ENCODE measurements at regions not wholly inside any gene's neighbourhood (a gene's known extent, or its start where the extent isn't known, plus 50 kb on each side); places are given as distances from the start of the nearest gene placed in this dataset.

- no peak for DNase-seq
Observed at GRCh38 chr2:221145396-221145795, 426.7 kb downstream of the EPHA4 start.

- DNase-seq: no peak
Observed at GRCh38 chr2:221153226-221153625, 418.9 kb downstream of the EPHA4 start.

DNA sequence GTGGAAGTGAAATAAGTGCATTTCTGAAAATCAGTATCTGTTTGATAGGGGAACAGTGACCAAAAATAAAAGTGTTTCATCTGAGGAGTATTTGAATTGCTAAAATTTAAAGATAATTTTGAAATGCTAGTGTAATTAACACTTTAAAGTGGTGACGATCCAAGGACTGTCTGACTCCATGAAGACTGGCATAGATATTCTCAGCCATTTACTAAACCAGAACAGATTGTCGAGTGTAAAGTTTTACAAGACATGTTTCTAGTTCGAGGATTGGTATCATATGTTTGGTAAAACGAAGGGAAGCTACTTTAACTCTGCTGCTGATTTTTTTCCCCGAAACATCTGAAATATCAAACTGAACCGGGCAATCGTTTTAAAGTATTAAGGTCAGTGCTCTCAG, 417.9 kb downstream of the EPHA4 start:
- no peak for DNase-seq

DNA sequence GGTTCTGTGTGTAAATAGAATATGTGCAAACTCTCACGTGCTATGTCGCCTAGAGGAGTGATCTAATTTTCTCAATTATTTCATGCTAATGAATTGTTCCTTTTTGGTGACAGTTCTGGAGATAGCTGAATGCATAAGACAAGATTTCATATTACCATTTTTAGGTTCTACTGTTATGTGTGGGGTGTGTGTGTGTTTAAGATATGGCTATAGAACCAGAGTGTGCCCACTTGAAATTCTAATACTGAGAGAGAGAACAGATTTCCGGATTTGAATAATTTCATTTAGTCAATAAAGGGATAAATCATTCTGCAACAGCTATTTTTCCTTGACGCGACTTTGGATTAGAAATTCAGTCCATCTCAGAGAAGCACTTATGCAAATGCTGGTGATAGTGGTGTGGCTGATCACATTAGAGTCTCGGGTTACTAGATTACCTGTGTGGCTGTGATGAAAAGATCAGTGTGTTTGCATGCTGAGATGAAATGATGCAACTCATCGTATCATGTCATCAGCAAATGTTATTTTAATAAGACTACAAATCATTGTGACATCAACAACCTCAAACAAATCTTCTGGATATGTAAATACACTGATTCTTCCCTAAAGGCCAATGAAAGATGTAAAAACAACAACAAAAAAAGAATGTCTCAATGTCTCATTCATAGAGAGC, 415.9 kb downstream of the EPHA4 start:
- DNase-seq: no peak

DNA sequence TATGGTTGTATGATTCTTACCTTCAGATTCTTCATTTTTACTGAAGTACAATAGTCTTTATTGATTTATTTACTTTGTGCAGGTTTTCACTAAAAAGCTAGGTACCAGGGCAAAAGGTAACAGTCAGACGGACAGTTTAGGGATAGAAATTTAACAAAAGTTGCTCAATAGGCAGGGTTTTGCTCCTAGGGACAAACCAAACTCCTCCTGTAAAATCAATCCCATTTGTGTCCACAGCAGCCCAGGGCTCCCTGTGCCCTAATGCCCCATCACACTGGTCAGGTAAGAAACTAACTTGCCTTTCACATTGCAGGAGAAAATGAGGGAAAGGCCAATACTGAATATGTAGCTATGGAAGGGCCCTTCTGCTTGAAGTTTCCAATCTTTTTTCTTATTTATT, 410.9 kb downstream of the EPHA4 start:
- no peak for DNase-seq

DNA sequence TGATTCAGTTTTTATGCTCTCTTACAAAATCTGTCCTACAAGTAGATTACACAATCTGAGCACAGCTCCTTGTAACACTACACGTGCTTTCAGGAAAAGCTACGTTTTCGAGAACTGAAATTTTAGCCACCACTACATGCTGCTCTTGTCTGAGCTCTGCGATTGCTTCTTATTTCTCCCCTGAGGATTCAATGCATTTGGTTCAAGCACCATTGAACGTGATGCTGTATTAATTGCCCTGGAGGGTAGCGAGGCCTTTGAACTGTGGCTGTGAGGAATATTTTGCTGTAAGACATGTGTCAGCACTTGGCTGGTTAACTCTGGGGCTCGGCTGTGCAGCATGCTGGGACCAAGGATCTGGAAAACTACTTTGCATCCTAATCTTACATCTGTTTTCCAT, 405.8 kb downstream of the EPHA4 start:
- no peak for DNase-seq

DNA sequence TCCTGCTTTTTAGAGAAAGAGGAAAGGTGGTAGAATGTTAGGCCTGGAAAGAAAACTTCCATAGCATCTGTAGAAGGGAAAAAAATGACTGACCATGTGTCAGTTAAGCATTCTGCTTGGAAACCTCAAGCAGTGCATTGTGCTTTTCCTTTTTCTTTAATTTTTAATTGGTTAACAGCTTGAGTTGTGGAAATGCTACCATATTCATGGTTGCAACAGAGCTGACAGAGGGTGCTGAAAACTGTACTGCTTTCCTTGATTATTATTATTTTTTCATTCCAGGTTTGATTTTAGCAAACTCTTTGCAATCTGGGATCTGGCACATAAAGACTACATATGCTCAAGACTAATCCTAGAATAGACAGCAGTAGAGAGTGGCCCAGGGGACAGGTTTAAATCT, 404.5 kb downstream of the EPHA4 start:
- no peak for DNase-seq

- no peak for DNase-seq
Observed at GRCh38 chr2:221169724-221170123, 402.4 kb downstream of the EPHA4 start.

DNA sequence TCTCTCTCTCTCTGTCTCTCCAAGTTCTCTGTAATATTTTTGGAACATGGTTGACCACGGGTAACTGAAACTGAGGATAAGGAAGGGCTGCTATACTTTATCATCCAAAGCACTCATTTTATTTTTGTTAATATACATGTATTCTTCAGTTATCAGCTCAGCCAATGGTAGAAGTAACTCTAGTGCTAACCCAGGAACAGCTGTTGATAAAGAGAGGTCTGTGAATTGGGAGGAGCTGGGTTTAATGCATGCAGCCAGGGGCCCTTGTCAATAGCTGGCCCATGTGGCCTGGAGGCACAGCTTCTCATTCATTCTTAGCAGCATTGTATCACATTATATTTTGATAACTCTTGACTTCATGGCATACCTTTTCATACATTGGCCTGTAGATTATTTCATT, 401.6 kb downstream of the EPHA4 start:
- no peak for DNase-seq

DNA sequence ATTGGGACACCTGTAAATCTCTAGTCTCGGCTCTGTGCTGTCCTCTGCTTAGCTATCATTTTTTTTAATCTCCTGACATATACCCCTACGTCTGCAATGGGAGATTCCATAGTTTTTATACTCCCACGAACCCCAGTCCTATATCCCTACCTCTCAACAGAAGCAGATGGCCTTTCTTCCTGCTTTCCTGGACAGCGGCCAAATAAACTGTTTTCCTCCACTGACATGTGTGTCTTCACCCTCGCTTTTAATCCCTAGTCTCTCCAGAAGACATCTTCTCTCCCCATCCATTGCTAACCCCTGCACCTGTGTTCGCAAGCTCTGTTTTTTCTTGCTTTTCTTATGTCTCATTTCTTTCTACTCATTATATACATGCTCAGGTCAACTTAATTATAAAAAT, 395.4 kb downstream of the EPHA4 start:
- DNase-seq: no peak

DNA sequence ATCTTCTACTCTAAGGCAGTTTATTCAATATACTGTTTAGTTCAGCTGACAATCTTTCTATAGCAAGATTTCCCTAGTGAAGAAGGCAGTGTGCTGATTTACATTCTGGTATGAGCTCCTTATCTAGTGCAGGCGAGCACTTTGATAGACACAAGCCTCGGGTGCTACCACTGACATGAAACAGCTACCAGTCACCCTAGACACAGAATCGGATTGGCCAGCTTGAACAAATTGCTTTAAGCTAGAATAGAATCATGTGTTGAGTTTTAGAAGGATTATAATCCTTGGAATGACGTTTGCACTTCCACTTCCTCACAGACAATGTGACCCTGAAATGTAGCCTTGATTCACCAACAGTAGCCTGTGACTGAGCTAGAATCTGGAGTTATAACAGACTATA, 394.0 kb downstream of the EPHA4 start:
- DNase-seq: no peak

DNA sequence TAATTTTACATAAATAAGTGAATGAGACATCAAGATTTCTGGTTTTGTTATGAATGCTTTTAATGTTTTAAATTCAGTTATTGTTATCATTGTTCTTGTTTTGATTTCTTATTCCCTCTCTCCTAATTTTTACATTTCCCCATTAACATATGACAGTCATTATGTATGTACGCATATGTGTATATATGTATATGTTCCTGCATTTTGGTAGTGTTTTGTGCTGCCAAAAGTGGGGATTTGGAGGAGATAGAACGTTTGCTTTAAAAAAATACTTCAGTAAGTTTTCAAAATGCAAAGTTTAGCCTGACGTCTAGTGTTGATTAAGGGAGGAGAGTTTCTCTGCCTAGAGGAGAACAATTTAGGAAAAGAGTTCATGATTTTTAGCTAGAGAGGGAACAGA, 385.2 kb downstream of the EPHA4 start:
- DNase-seq: no peak

DNA sequence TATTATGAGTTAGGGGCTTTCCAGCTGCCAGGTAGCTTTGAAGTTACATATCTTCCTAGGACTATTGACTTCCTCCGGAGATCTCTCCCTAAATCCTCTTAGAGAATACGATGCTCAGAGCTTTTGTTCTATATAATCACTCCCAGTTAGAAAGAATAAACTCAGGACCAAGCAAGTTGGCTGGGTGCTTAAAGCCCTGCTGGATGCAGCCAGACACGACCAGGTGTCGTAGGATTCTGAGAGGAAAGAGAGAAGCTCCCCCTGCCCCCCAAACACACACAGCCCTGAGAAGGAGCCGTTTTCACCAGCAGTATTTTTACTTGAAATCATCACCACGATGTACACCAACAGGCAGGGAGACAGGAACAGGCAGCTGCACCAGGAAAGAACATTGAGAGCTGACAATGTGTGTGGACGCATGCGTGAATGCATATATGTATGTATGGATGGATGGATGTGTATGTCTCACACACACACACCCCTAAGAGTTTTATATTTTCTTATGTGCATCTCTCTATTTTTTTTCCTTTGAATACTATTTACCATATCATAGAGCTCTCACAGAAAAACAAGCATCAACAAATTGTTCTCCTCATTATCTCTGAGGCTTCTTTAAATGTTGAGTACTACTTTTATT, 382.6 kb downstream of the EPHA4 start:
- DNase-seq: no peak

GRCh38 chr2:221195829-221196228, 376.3 kb downstream of the EPHA4 start:
- no peak for DNase-seq

GRCh38 chr2:221197225-221197856, 374.8 kb downstream of the EPHA4 start:
- no peak for DNase-seq

- DNase-seq: no peak
Observed at GRCh38 chr2:221198309-221198708, 373.8 kb downstream of the EPHA4 start.

DNA sequence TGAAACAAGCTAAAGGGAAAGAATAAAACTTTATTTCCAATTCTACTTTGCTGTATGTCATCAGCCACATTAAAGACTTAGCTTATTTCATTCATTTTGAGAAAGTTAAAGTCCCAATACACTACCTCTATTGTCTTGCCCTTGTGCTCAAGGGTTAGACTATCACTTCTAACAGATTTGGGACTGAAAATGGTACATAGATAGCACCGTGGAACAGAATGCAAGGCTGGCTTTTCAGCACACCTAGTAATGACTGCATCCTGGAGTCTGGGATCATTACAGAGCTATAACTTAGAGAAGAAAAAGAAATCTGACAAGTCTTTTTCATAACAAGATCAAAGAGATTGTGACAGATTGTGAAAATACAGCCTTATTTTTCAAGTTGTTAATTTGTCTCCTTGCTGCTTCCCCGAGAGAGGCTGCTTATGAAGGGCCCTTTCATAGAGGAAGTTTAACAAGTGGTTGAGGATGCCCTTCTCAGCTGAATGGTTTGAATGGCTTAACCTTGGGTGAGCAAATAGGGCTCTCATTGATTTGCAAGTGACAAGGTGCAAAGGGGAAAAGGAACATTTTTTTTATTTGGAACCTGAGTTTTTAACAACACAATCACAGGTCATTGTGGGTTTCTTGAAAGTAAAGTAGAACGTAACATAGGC, 371.8 kb downstream of the EPHA4 start:
- DNase-seq: no peak

GRCh38 chr2:221202431-221202830, 369.7 kb downstream of the EPHA4 start:
- DNase-seq: no peak

- no peak for DNase-seq
Observed at GRCh38 chr2:221203125-221203524, 369.0 kb downstream of the EPHA4 start.

- DNase-seq: no peak
Observed at GRCh38 chr2:221203856-221204255, 368.2 kb downstream of the EPHA4 start.

DNA sequence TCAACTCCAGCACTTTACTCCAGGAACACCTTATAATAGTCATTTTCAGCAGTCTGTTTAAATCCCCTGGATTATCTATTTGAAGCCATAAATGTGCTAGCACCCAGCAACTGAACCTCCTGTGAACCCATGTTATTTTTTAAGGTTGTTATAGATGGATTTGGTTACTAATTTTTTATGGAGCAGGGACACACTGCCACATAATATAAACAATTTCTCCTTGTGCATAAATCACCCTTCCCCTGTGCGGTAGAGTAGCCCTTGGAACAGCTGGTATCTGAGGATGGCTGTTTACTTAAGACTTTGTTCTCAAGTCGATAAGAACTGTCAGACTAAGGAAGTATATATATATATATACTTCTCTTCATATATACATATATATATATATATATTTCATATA, 367.4 kb downstream of the EPHA4 start:
- DNase-seq: no peak

GRCh38 chr2:221205103-221205673, 366.9 kb downstream of the EPHA4 start:
- no peak for DNase-seq

- DNase-seq: no peak
Observed at GRCh38 chr2:221210686-221211085, 361.4 kb downstream of the EPHA4 start.

DNA sequence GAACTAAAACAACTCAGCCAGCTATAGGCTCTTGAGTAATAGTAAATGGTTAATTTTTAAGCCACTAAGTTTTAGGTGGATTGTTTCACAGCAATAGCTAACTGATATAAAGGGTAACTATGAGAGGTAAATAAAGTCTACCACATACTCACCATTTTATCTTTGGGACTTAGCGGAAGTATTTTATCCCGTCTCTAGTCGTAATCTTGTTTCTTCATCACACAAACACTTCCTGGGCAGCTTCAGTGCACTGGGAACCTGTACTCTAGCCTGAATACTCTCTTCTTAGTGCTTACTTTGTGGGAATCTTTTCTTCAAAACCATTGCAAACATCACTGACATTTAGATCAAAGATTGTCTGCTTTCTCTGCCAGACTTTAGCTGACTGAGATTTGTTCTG, 360.5 kb downstream of the EPHA4 start:
- DNase-seq: no peak

Data from activated naive CD4-positive, alpha-beta T cell treated with Interleukin-2 at 50 U/mL for 16 hours (primary cell).